ENCODE measurements at regions not wholly inside any gene's neighbourhood (a gene's known extent, or its start where the extent isn't known, plus 50 kb on each side); places are given as distances from the start of the nearest gene placed in this dataset.

- no peak for TF ChIP-seq CTCF (IDR thresholded peaks at IDR 0.05)
- H3K27me3 Mint-ChIP-seq (ENCODE audit: unreplicated experiment): no peaks in the 10 kb centered on the region
- no peak for DNase-seq (ENCODE audit: extremely low spot score, unreplicated experiment)
- peaks cover 39% of the 10 kb centered on the region for H3K4me1 Mint-ChIP-seq (ENCODE audit: unreplicated experiment)
- no peak overlapping the region for H3K27ac Mint-ChIP-seq (ENCODE audit: unreplicated experiment)
- H3K9me3 Mint-ChIP-seq (ENCODE audit: unreplicated experiment): no peaks in the 10 kb centered on the region
- H3K36me3 Mint-ChIP-seq (ENCODE audit: unreplicated experiment): no peaks in the 10 kb centered on the region
- no peak overlapping the region for H3K4me3 Mint-ChIP-seq (ENCODE audit: unreplicated experiment)
These were observed 415.6 kb downstream of the GJA1 start for GRCh38 chr6:121851056-121851455.

- no peaks in the 10 kb centered on the region for H3K9me3 Mint-ChIP-seq (ENCODE audit: unreplicated experiment)
- no peaks in the 10 kb centered on the region for H3K36me3 Mint-ChIP-seq (ENCODE audit: unreplicated experiment)
- H3K27me3 Mint-ChIP-seq (ENCODE audit: unreplicated experiment): no peaks in the 10 kb centered on the region
- no peak overlapping the region for H3K27ac Mint-ChIP-seq (ENCODE audit: unreplicated experiment)
- H3K4me3 Mint-ChIP-seq (ENCODE audit: unreplicated experiment): no peak overlapping the region
- DNase-seq (ENCODE audit: extremely low spot score, unreplicated experiment): no peak
- H3K4me1 Mint-ChIP-seq (ENCODE audit: unreplicated experiment): peaks cover 51% of the 10 kb centered on the region
- TF ChIP-seq CTCF (IDR thresholded peaks at IDR 0.05): no peak
These were observed 418.2 kb downstream of the GJA1 start for GRCh38 chr6:121853686-121854085.

- no peak for DNase-seq (ENCODE audit: extremely low spot score, unreplicated experiment)
- no peaks in the 10 kb centered on the region for H3K36me3 Mint-ChIP-seq (ENCODE audit: unreplicated experiment)
- no peak for TF ChIP-seq CTCF (IDR thresholded peaks at IDR 0.05)
- H3K4me1 Mint-ChIP-seq (ENCODE audit: unreplicated experiment): peaks cover 42% of the 10 kb centered on the region
- peak overlapping the region; percentile 75 for H3K27ac Mint-ChIP-seq (ENCODE audit: unreplicated experiment)
- H3K4me3 Mint-ChIP-seq (ENCODE audit: unreplicated experiment): no peak overlapping the region
- no peaks in the 10 kb centered on the region for H3K9me3 Mint-ChIP-seq (ENCODE audit: unreplicated experiment)
- H3K27me3 Mint-ChIP-seq (ENCODE audit: unreplicated experiment): no peaks in the 10 kb centered on the region
These were observed 420.1 kb downstream of the GJA1 start for GRCh38 chr6:121855521-121855920.

DNA sequence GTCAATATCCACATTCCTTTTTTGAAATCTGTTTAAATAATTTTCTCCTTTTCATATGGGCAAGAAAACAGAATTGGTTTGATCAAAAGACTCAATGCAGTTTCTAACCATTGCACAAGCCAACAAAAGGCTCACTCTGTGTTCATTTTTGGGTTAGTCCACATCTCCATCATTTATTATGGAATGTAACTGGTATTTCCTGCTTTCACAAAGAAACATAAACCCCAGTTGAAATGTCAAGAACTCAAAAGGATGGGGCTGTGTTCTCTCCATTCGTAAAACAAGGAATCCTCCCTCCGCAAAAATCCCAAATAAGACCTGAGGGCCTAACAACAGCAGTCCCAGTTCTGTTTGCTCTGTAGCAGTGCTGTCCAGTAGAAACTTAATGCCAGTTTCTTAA lies 420.9 kb downstream of the GJA1 start:
- no peak overlapping the region for H3K4me3 Mint-ChIP-seq (ENCODE audit: unreplicated experiment)
- no peaks in the 10 kb centered on the region for H3K9me3 Mint-ChIP-seq (ENCODE audit: unreplicated experiment)
- H3K27ac Mint-ChIP-seq (ENCODE audit: unreplicated experiment): peak overlapping the region; percentile 75
- no peak for TF ChIP-seq CTCF (IDR thresholded peaks at IDR 0.05)
- H3K4me1 Mint-ChIP-seq (ENCODE audit: unreplicated experiment): peaks cover 36% of the 10 kb centered on the region
- no peak for DNase-seq (ENCODE audit: extremely low spot score, unreplicated experiment)
- H3K27me3 Mint-ChIP-seq (ENCODE audit: unreplicated experiment): no peaks in the 10 kb centered on the region
- H3K36me3 Mint-ChIP-seq (ENCODE audit: unreplicated experiment): peaks cover under 1% of the 10 kb centered on the region

GRCh38 chr6:121857551-121857950 lies 422.1 kb downstream of the GJA1 start:
- DNase-seq (ENCODE audit: extremely low spot score, unreplicated experiment): no peak
- H3K27ac Mint-ChIP-seq (ENCODE audit: unreplicated experiment): peak overlapping the region; percentile 75
- H3K9me3 Mint-ChIP-seq (ENCODE audit: unreplicated experiment): no peaks in the 10 kb centered on the region
- H3K4me1 Mint-ChIP-seq (ENCODE audit: unreplicated experiment): peaks cover 35% of the 10 kb centered on the region
- TF ChIP-seq CTCF (IDR thresholded peaks at IDR 0.05): no peak
- H3K36me3 Mint-ChIP-seq (ENCODE audit: unreplicated experiment): peaks cover 3% of the 10 kb centered on the region
- H3K4me3 Mint-ChIP-seq (ENCODE audit: unreplicated experiment): no peak overlapping the region
- H3K27me3 Mint-ChIP-seq (ENCODE audit: unreplicated experiment): no peaks in the 10 kb centered on the region
